H9 (cell line): ENCODE measurements at regions not wholly inside any gene's neighbourhood (a gene's known extent, or its start where the extent isn't known, plus 50 kb on each side); places are given as distances from the start of the nearest gene placed in this dataset.

Experiments
- DNase-seq: peaks from one replicate; pipeline ENCODE4 v3.0.0-alpha.2; 2017
- H2AFZ ChIP-seq: one replicate; pipeline ENCODE4 v1.6.1; 2013; ENCODE audit warnings: mild to moderate bottlenecking, low read length, control low read depth, moderate library complexity
- H2AK5ac ChIP-seq: 2 replicates; pipeline ENCODE4 v1.6.1; 2013; ENCODE audit warnings: low read length, control low read depth, mixed read lengths; ENCODE audit not compliant: insufficient read length
- H2BK120ac ChIP-seq: one replicate; pipeline ENCODE4 v1.6.1; 2013; ENCODE audit warnings: low read depth, mild to moderate bottlenecking, low read length, control low read depth, inconsistent platforms; ENCODE audit not compliant: poor library complexity, severe bottlenecking
- H2BK12ac ChIP-seq: 2 replicates; pipeline ENCODE4 v1.6.1; 2013; ENCODE audit warnings: low read length, control low read depth, mixed read lengths, low read depth; ENCODE audit not compliant: insufficient read length
- H2BK15ac ChIP-seq: 2 replicates; pipeline ENCODE4 v1.6.1; 2013; ENCODE audit warnings: low read depth, low read length, control low read depth
- H2BK20ac ChIP-seq: one replicate; pipeline ENCODE4 v1.6.1; 2013; ENCODE audit warnings: low read depth, mild to moderate bottlenecking, low read length, control low read depth, inconsistent platforms; ENCODE audit not compliant: poor library complexity, severe bottlenecking
- H2BK5ac ChIP-seq: 2 replicates; pipeline ENCODE4 v1.6.1; 2013; ENCODE audit warnings: low read length, control low read depth, mixed read lengths; ENCODE audit not compliant: insufficient read length
- H3K14ac ChIP-seq: 2 replicates; pipeline ENCODE4 v1.6.1; 2013; ENCODE audit warnings: low read length, control low read depth; ENCODE audit not compliant: insufficient read depth
- H3K18ac ChIP-seq: 2 replicates; pipeline ENCODE4 v1.6.1; 2013; ENCODE audit warnings: low read depth, mild to moderate bottlenecking, mixed read lengths, low read length, control low read depth; ENCODE audit not compliant: insufficient read length
- H3K23ac ChIP-seq: 2 replicates; pipeline ENCODE4 v1.6.1; 2013; ENCODE audit warnings: low read length, control low read depth, mixed read lengths, low read depth; ENCODE audit not compliant: insufficient read length
- H3K23me2 ChIP-seq: 2 replicates; pipeline ENCODE4 v1.6.1; 2013; ENCODE audit warnings: low read depth, mild to moderate bottlenecking, mixed read lengths, low read length, control low read depth; ENCODE audit not compliant: insufficient read length, poor library complexity, severe bottlenecking
- H3K27ac ChIP-seq: 2 replicates; pipeline ENCODE4 v1.5.1; 2013; ENCODE audit warnings: low read length, control low read depth, mixed read lengths, low read depth; ENCODE audit not compliant: insufficient read length
- H3K27me3 ChIP-seq: 2 replicates; pipeline ENCODE4 v1.6.1; 2013; ENCODE audit warnings: low read length, control low read depth, inconsistent platforms; ENCODE audit not compliant: insufficient read depth
- H3K4ac ChIP-seq: 2 replicates; pipeline ENCODE4 v1.6.1; 2013; ENCODE audit warnings: low read depth, mild to moderate bottlenecking, control low read depth, inconsistent platforms, low read length, moderate library complexity
- H3K4me1 ChIP-seq: 2 replicates; pipeline ENCODE4 v1.6.1; 2013; ENCODE audit warnings: low read length, control low read depth, inconsistent platforms; ENCODE audit not compliant: insufficient read depth
- H3K4me2 ChIP-seq: 2 replicates; pipeline ENCODE4 v1.6.1; 2013; ENCODE audit warnings: low read length, control low read depth, mixed read lengths; ENCODE audit not compliant: insufficient read length, insufficient read depth
- H3K56ac ChIP-seq: 2 replicates; pipeline ENCODE4 v1.6.1; 2013; ENCODE audit warnings: low read depth, mild to moderate bottlenecking, mixed read lengths, low read length, control low read depth; ENCODE audit not compliant: insufficient read length
- H3K79me1 ChIP-seq: 2 replicates; pipeline ENCODE4 v1.6.1; 2013; ENCODE audit warnings: low read depth, mild to moderate bottlenecking, moderate library complexity, low read length, control low read depth, inconsistent platforms; ENCODE audit not compliant: insufficient read depth, poor library complexity, severe bottlenecking
- H3K79me2 ChIP-seq: 2 replicates; pipeline ENCODE4 v1.6.1; 2013; ENCODE audit warnings: low read length, control low read depth, inconsistent platforms; ENCODE audit not compliant: insufficient read depth
- H3K9ac ChIP-seq: 2 replicates; pipeline ENCODE4 v1.6.1; 2013; ENCODE audit warnings: low read length, control low read depth, mixed read lengths; ENCODE audit not compliant: insufficient read length; ENCODE audit errors: extremely low read depth
- H3K9me3 ChIP-seq: one replicate; pipeline ENCODE4 v1.6.1; 2013; ENCODE audit warnings: low read depth, low read length, inconsistent platforms; ENCODE audit not compliant: control insufficient read depth
- H3T11ph ChIP-seq: one replicate; pipeline ENCODE4 v1.6.1; 2013; ENCODE audit warnings: mild to moderate bottlenecking, low read length, control low read depth, inconsistent platforms
- H4K20me1 ChIP-seq: one replicate; pipeline ENCODE4 v1.6.1; 2013; ENCODE audit not compliant: control insufficient read depth, insufficient read length, insufficient read depth
- H4K5ac ChIP-seq: 2 replicates; pipeline ENCODE4 v1.6.1; 2013; ENCODE audit warnings: low read depth, mild to moderate bottlenecking, mixed read lengths, low read length, control low read depth; ENCODE audit not compliant: insufficient read length
- H4K8ac ChIP-seq: replicated peaks from 2 replicates; pipeline ENCODE4 v1.6.1; 2013; ENCODE audit warnings: low read length, control low read depth, mixed read lengths, low read depth; ENCODE audit not compliant: insufficient read length
- H4K91ac ChIP-seq: 2 replicates; pipeline ENCODE4 v1.6.1; 2013; ENCODE audit warnings: low read depth, mild to moderate bottlenecking, moderate library complexity, mixed read lengths, low read length, control low read depth; ENCODE audit not compliant: insufficient read length
- H3K27ac Mint-ChIP-seq, 3 experiments: 2 replicates in 2 of 3; 3 replicates in 1 of 3; pipeline ENCODE4 v1.8.0; 2020 to 2021; ENCODE audit warnings: mixed read lengths in 3 of 3, mild to moderate bottlenecking in 1 of 3, moderate library complexity in 1 of 3
- H3K27me3 Mint-ChIP-seq: 2 replicates; pipeline ENCODE4 v1.8.0; 2021; ENCODE audit warnings: low read depth, mild to moderate bottlenecking, moderate library complexity, mixed read lengths
- H3K36me3 Mint-ChIP-seq, 3 experiments: 2 replicates in 2 of 3; 3 replicates in 1 of 3; pipeline ENCODE4 v1.8.0; 2020 to 2021; ENCODE audit warnings: low read depth in 3 of 3, mixed read lengths in 3 of 3; ENCODE audit not compliant: insufficient read depth in 1 of 3
- H3K4me1 Mint-ChIP-seq, 2 experiments: 2 replicates each; pipeline ENCODE4 v1.8.0; 2020; ENCODE audit warnings: mixed read lengths in 2 of 2
- H3K4me3 Mint-ChIP-seq, 2 experiments: 2 replicates in 1 of 2; 3 replicates in 1 of 2; pipeline ENCODE4 v1.8.0; 2020 to 2021; ENCODE audit warnings: mild to moderate bottlenecking in 2 of 2, mixed read lengths in 2 of 2, moderate library complexity in 1 of 2
- H3K9me3 Mint-ChIP-seq, 2 experiments: 2 replicates in 1 of 2; 3 replicates in 1 of 2; pipeline ENCODE4 v1.8.0; 2020; ENCODE audit warnings: mild to moderate bottlenecking in 2 of 2, mixed read lengths in 2 of 2, moderate library complexity in 1 of 2
- WGBS: extraction: QIAGEN DNeasy Blood & Tissue Kit; methylation state at CpG from one replicate; pipeline ENCODE4 v1.1.7; 2013; ENCODE audit warnings: missing lambda C conversion rate, low lambda C conversion rate, mixed read lengths; ENCODE audit not compliant: insufficient read length; ENCODE audit errors: extremely low coverage; 5-methylcytosine and 5-hydroxymethylcytosine counted together
- TF ChIP-seq, protein P1 (sequence below): fragments of 200-600 bp; sonication (generic); conservative IDR thresholded peaks from 3 replicates; pipeline ENCODE4 v1.8.0; 2021; ENCODE audit warnings: antibody characterized with exemption, mild to moderate bottlenecking

DNA sequence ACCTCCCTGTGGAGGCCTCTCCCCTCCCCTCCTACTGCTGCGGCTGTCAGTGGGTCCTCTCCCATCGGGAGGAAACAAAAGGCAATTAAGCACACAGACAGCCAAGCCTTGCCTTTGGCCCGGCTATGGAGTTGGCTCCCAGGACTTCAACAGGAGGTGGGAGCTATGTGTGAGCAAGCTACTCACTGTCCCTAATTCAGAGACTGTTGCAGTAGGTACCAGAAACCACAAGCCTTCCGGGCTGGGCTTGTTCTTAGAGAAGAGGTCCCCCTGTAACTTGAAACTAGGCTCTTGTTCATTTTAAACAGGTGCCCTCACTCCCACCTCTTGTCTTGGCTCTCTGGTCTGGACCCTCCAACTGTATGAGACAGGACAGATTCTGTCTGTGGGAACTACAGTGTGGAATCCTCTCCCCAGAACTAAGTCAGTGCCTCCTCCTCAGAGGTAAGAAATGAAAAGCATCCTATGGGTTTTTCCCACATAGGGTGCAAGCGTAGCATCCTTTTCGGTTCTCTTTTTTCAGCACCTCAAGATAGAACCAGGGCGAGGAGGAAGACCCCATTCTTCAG, 561.1 kb downstream of the EBF1 start:
- H3K4me2 ChIP-seq = no peak overlapping the region
- H3K23ac ChIP-seq = no peak overlapping the region
- H3K9ac ChIP-seq = no peak overlapping the region
- H2BK5ac ChIP-seq = no peak overlapping the region
- H3K4ac ChIP-seq = no peak overlapping the region
- no peak overlapping the region for H2BK120ac ChIP-seq
- H3K14ac ChIP-seq = no peak overlapping the region
- H3T11ph ChIP-seq = no peak overlapping the region
- no peak overlapping the region for H4K8ac ChIP-seq
- H4K91ac ChIP-seq = no peak overlapping the region
- TF ChIP-seq, protein P1, sequence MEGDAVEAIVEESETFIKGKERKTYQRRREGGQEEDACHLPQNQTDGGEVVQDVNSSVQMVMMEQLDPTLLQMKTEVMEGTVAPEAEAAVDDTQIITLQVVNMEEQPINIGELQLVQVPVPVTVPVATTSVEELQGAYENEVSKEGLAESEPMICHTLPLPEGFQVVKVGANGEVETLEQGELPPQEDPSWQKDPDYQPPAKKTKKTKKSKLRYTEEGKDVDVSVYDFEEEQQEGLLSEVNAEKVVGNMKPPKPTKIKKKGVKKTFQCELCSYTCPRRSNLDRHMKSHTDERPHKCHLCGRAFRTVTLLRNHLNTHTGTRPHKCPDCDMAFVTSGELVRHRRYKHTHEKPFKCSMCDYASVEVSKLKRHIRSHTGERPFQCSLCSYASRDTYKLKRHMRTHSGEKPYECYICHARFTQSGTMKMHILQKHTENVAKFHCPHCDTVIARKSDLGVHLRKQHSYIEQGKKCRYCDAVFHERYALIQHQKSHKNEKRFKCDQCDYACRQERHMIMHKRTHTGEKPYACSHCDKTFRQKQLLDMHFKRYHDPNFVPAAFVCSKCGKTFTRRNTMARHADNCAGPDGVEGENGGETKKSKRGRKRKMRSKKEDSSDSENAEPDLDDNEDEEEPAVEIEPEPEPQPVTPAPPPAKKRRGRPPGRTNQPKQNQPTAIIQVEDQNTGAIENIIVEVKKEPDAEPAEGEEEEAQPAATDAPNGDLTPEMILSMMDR = no peak
- no peaks in the 10 kb centered on the region for H3K9me3 ChIP-seq
- H3K36me3 Mint-ChIP-seq = no peaks in the 10 kb centered on the region
- H3K27ac ChIP-seq = no peak overlapping the region
- no peak overlapping the region for H3K4me3 Mint-ChIP-seq
- H3K4me1 Mint-ChIP-seq = peaks cover 19 to 35% of the 10 kb centered on the region in 2 experiments
- no peaks in the 10 kb centered on the region for H3K27me3 ChIP-seq
- no peak overlapping the region; a peak in 1 of 7 replicates for H3K27ac Mint-ChIP-seq
- H3K56ac ChIP-seq = no peak overlapping the region
- no peaks in the 10 kb centered on the region for H3K27me3 Mint-ChIP-seq
- no peaks in the 10 kb centered on the region for H3K9me3 Mint-ChIP-seq
- no peaks in the 10 kb centered on the region for H3K79me1 ChIP-seq
- H4K20me1 ChIP-seq = no peaks in the 10 kb centered on the region
- peak; percentile 39 for DNase-seq
- no peak overlapping the region for H2BK20ac ChIP-seq
- H2BK12ac ChIP-seq = no peak overlapping the region
- no peak overlapping the region for H4K5ac ChIP-seq
- no peaks in the 10 kb centered on the region for H3K79me2 ChIP-seq
- H2AK5ac ChIP-seq = no peak overlapping the region
- WGBS = no CpG with 5 or more reads among the region's 7 CpGs
- H3K23me2 ChIP-seq = no peaks in the 10 kb centered on the region
- no peak overlapping the region for H2BK15ac ChIP-seq
- no peak overlapping the region for H3K18ac ChIP-seq
- no peak overlapping the region for H2AFZ ChIP-seq
- no peaks in the 10 kb centered on the region; the same call in 1 of the 2 replicates for H3K4me1 ChIP-seq
